ENCODE measurements at regions not wholly inside any gene's neighbourhood (a gene's known extent, or its start where the extent isn't known, plus 50 kb on each side); places are given as distances from the start of the nearest gene placed in this dataset.

DNA sequence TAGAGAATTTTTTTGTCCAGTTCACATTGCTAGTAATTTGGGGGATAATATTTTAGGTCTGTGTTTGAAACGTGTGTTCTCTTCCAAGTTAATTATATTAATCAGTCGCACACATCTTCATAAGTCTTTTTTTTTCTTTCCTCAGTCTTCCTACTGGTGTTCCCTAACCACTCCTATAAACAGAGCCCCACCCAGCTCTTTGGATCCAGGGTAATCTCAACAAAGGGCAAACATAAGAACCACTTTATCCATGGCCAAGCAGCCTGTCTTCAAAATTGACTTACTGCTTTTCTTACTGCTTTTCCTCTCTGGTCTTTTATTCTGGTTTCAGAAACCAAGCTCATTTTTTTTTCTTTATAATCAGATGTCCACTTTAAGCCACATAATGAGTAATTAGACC is 266.8 kb upstream of the NECTIN3 start:
- intact Hi-C loops (cut with DNase I) = no loop called here
- WGBS, 2 donors = 84% methylated on average over 2 of the region's 2 CpGs

DNA sequence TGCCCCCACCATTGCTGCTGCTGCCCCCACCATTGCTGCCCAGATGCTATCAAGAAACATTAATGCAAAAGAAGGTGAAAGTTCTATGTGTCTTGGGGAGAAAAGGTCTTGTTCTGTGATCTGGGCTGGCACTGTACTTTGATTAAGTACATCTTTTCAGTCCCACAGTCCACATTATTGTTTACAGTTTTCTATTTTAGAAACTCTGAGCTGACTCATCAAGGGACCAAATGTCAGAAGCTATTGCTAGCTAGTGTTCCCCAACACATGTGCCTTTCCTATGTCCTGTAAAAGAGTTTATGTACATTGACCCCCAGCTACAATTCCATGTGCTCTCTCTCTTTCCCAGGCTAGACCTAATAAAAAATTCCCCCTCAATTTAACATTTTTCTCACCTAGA is 264.7 kb upstream of the NECTIN3 start:
- no peak for FAIRE-seq

More for the DNA sequence above, 266.8 kb upstream of the NECTIN3 start:
- Histone ChIP-seq H3K4me3 (no peak overlapping the region), H3K4me1 (no peaks in the 10 kb centered on the region), H3K27me3 (no peaks in the 10 kb centered on the region), H3K9me3 (no peaks in the 10 kb centered on the region), H3K27ac (no peak overlapping the region), H3K36me3 (no peaks in the 10 kb centered on the region)
- FAIRE-seq (no peak), DNase-seq (no peak), ATAC-seq (no peak)
- TF ChIP-seq, protein P1, sequence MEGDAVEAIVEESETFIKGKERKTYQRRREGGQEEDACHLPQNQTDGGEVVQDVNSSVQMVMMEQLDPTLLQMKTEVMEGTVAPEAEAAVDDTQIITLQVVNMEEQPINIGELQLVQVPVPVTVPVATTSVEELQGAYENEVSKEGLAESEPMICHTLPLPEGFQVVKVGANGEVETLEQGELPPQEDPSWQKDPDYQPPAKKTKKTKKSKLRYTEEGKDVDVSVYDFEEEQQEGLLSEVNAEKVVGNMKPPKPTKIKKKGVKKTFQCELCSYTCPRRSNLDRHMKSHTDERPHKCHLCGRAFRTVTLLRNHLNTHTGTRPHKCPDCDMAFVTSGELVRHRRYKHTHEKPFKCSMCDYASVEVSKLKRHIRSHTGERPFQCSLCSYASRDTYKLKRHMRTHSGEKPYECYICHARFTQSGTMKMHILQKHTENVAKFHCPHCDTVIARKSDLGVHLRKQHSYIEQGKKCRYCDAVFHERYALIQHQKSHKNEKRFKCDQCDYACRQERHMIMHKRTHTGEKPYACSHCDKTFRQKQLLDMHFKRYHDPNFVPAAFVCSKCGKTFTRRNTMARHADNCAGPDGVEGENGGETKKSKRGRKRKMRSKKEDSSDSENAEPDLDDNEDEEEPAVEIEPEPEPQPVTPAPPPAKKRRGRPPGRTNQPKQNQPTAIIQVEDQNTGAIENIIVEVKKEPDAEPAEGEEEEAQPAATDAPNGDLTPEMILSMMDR (IDR thresholded peaks at IDR 0.05) = no peak

DNA sequence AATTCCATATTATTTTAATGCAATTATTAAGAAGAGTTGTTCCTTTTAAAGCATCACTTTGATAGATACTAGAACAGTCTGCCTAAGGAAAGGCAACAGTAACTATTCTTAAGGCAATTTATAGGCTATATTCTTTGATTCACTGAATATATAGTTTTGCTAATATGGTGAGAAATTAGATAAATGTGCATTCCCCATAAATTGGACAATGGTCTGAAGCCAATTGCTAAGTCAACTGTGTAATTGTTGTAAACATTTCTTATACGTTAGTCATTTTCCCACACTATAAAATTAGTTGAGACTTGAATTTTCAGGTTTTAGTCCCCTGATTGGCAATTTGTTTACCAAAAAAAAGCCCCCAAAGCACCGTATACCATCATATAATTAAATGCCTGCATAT is 263.0 kb upstream of the NECTIN3 start:
- no peak for DNase-seq
- WGBS, 2 donors = 45 to 57% methylated on average over 2 of the region's 2 CpGs
- intact Hi-C loops (cut with DNase I) = no loop called here
- H3K27me3 ChIP-seq = no peaks in the 10 kb centered on the region
- no peak overlapping the region for H3K27ac ChIP-seq
- no peak for FAIRE-seq
- ATAC-seq = no peak
- H3K9me3 ChIP-seq = no peaks in the 10 kb centered on the region
- TF ChIP-seq, protein P1 (IDR thresholded peaks at IDR 0.05) = no peak
- no peaks in the 10 kb centered on the region for H3K4me1 ChIP-seq
- no peak overlapping the region for H3K4me3 ChIP-seq
- no peaks in the 10 kb centered on the region for H3K36me3 ChIP-seq

More for the DNA sequence above, 264.7 kb upstream of the NECTIN3 start:
- DNase-seq (no peak), ATAC-seq (no peak)
- TF ChIP-seq, protein P1 (IDR thresholded peaks at IDR 0.05) = no peak
- H3K4me1 ChIP-seq = no peaks in the 10 kb centered on the region
- no peaks in the 10 kb centered on the region for H3K9me3 ChIP-seq
- no peaks in the 10 kb centered on the region for H3K36me3 ChIP-seq
- intact Hi-C loops (cut with DNase I) = no loop called here
- H3K27me3 ChIP-seq = no peaks in the 10 kb centered on the region
- H3K27ac ChIP-seq = no peak overlapping the region
- no peak overlapping the region for H3K4me3 ChIP-seq

DNA sequence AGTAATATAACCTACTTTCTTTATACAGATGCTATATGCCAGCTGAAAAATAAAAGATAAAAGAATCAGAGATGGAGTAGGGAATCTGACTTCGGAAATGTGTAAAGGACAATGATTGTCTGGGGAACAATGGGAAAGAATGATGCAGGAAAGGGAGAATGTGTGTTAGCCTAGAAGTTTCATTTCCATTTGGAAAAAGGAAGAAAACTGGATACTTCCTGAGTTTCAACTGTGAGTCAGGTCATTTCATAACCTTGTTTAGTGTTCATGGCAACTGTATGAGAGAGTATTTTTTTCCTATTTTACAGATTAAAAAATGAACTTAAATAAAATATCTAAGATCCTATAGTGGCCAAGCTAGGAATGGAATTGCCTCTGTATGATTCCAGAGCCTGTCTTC is 261.3 kb upstream of the NECTIN3 start:
- DNase-seq = no peak
- no peak for FAIRE-seq
- WGBS, 2 donors = 84 to 86% methylated on average over 1 of the region's 1 CpG
- no peaks in the 10 kb centered on the region for H3K36me3 ChIP-seq
- TF ChIP-seq, protein P1 (IDR thresholded peaks at IDR 0.05) = no peak
- no peaks in the 10 kb centered on the region for H3K27me3 ChIP-seq
- H3K4me1 ChIP-seq = no peaks in the 10 kb centered on the region
- ATAC-seq = no peak
- intact Hi-C loops (cut with DNase I) = no loop called here
- H3K27ac ChIP-seq = no peak overlapping the region
- H3K4me3 ChIP-seq = no peak overlapping the region
- no peaks in the 10 kb centered on the region for H3K9me3 ChIP-seq

DNA sequence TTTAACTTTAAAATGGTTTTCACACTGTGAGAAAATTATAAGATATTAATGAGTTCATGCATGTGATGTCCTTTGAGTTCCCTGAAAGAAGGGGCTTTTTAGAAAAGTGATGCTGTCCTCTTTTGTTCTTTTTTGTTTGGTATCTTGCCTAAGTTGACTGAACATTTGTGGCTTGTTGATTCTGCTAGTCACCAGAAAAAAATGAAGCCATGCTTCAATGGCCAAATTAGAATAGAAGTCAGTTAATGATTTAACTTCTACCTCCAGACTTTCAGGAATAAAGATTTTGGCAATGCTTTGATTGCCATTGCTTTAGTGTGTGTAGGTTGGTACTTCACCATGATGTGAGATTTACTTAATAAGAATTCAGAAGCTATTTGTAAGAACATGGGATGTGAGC is 260.6 kb upstream of the NECTIN3 start:
- no peaks in the 10 kb centered on the region for H3K36me3 ChIP-seq
- H3K27me3 ChIP-seq = no peaks in the 10 kb centered on the region
- peak in 2 of 4 donors; percentile 41 to 44 for ATAC-seq
- H3K9me3 ChIP-seq = no peaks in the 10 kb centered on the region
- FAIRE-seq = no peak
- intact Hi-C loops (cut with DNase I) = no loop called here
- no peak overlapping the region for H3K4me3 ChIP-seq
- TF ChIP-seq, protein P1 (IDR thresholded peaks at IDR 0.05) = no peak
- H3K27ac ChIP-seq = no peak overlapping the region
- DNase-seq = no peak
- H3K4me1 ChIP-seq = no peaks in the 10 kb centered on the region

Measured in pancreas (tissue), 10 donors.